Astrocyte of the cerebellum (primary cell): ENCODE measurements at regions not wholly inside any gene's neighbourhood (a gene's known extent, or its start where the extent isn't known, plus 50 kb on each side); places are given as distances from the start of the nearest gene placed in this dataset.

ENCODE experiments used
- DNase-seq: peaks from one replicate; pipeline ENCODE4 v3.0.0-alpha.2; 2011; ENCODE audit warnings: low read depth
- H3K4me3 ChIP-seq: 2 replicates; pipeline ENCODE4 v1.5.1; 2011; ENCODE audit warnings: mild to moderate bottlenecking, low read depth, low read length, moderate library complexity
- CTCF ChIP-seq: IDR thresholded peaks from 2 replicates; pipeline ENCODE4 v1.5.1; 2012; ENCODE audit warnings: low read length, low read depth, moderate library complexity, mild to moderate bottlenecking; ENCODE audit errors: missing control alignments
- in situ Hi-C: cut with HindIII; loops from 2 replicates; pipeline ENCODE4 v1.10.0; 2017; ENCODE audit warnings: low sequenced_read_pairs

GRCh38 chr2:126783341-126783740 is 115.3 kb upstream of the TEX51 start:
- DNase-seq: no peak

GRCh38 chr2:126784045-126784444 is 114.6 kb upstream of the TEX51 start:
- DNase-seq: no peak
- no peak for TF ChIP-seq CTCF
- no peak overlapping the region for H3K4me3 ChIP-seq
- in situ Hi-C loops: no loop called here

More at GRCh38 chr2:126783341-126783740, 115.3 kb upstream of the TEX51 start:
- in situ Hi-C loops: no loop called here
- no peak overlapping the region for H3K4me3 ChIP-seq
- no peak for TF ChIP-seq CTCF

- in situ Hi-C loops: no loop called here
- H3K4me3 ChIP-seq: no peak overlapping the region
- TF ChIP-seq CTCF: no peak
- DNase-seq: no peak
These were observed 114.1 kb upstream of the TEX51 start for GRCh38 chr2:126784621-126785020.

- no peak for DNase-seq
- no peak for TF ChIP-seq CTCF
- H3K4me3 ChIP-seq: no peak overlapping the region
- in situ Hi-C loops: no loop called here
These were observed 113.5 kb upstream of the TEX51 start for GRCh38 chr2:126785236-126785635.

- no peak overlapping the region for H3K4me3 ChIP-seq
- in situ Hi-C loops: no loop called here
- DNase-seq: no peak
- no peak for TF ChIP-seq CTCF
These were observed 112.8 kb upstream of the TEX51 start for GRCh38 chr2:126785862-126786261.

- no peak overlapping the region for H3K4me3 ChIP-seq
- no peak for DNase-seq
- in situ Hi-C loops: no loop called here
- no peak for TF ChIP-seq CTCF
These were observed 111.9 kb upstream of the TEX51 start for GRCh38 chr2:126786765-126787164.

- H3K4me3 ChIP-seq: no peak overlapping the region
- DNase-seq: no peak
- TF ChIP-seq CTCF: no peak
- in situ Hi-C loops: no loop called here
These were observed 111.4 kb upstream of the TEX51 start for GRCh38 chr2:126787289-126787688.
